Upper lobe of left lung (tissue), 6 donors: ENCODE measurements at regions not wholly inside any gene's neighbourhood (a gene's known extent, or its start where the extent isn't known, plus 50 kb on each side); places are given as distances from the start of the nearest gene placed in this dataset.

Experiments used
- ATAC-seq, 2 donors: fragments of 200-7000 bp; cut with Tn5 transposase; one replicate each; pipeline ENCODE4 v1.9.1; 2022; ENCODE audit warnings: mild to moderate bottlenecking in 2 of 2, moderate library complexity in 2 of 2; ENCODE audit not compliant: low FRiP score in 2 of 2
- DNase-seq, 2 donors: peaks; one replicate each; pipeline ENCODE4 v3.0.0-alpha.2; 2019 to 2020
- H3K27ac ChIP-seq, 4 donors: fragments of 200-600 bp; sonication (generic); one replicate each; pipeline ENCODE4 v1.5.1; 2016 to 2019
- H3K27me3 ChIP-seq, 4 donors: fragments of 200-600 bp; sonication (generic); one replicate each; pipeline ENCODE4 v1.5.1; 2017 to 2019
- H3K36me3 ChIP-seq, 4 donors: fragments of 200-600 bp; sonication (generic); one replicate each; pipeline ENCODE4 v1.5.1; 2016 to 2019
- H3K4me1 ChIP-seq, 4 donors: fragments of 200-600 bp; sonication (generic); one replicate each; pipeline ENCODE4 v1.5.1; 2018 to 2019
- H3K4me3 ChIP-seq, 4 donors: fragments of 200-600 bp; sonication (generic); one replicate each; pipeline ENCODE4 v1.5.1; 2017 to 2019; ENCODE audit warnings: mild to moderate bottlenecking in 2 of 4, moderate library complexity in 1 of 4
- H3K9me3 ChIP-seq, 4 donors: fragments of 200-600 bp; sonication (generic); one replicate each; pipeline ENCODE4 v1.5.1; 2018 to 2019
- CTCF ChIP-seq, 6 experiments: fragments of 450-650 bp in 4 of 6; fragments of 200-600 bp in 2 of 6; sonication (generic) in 2 of 6; IDR thresholded peaks; one replicate each; pipeline ENCODE4 v1.5.1; 2016 to 2019; ENCODE audit warnings: antibody characterized with exemption in 6 of 6
- EP300 ChIP-seq, 4 donors: sonication (generic); formaldehyde crosslinking; IDR thresholded peaks; one replicate each; pipeline ENCODE4 v1.5.1; 2017; ENCODE audit warnings: antibody characterized with exemption in 4 of 4, control low read depth in 2 of 4
- POLR2A ChIP-seq, 4 donors: fragments of 450-650 bp; IDR thresholded peaks; one replicate each; pipeline ENCODE4 v1.5.1; 2016 to 2017; ENCODE audit warnings: antibody characterized with exemption in 4 of 4, mild to moderate bottlenecking in 2 of 4
- POLR2AphosphoS5 ChIP-seq, 2 donors: sonication (generic); formaldehyde crosslinking; IDR thresholded peaks; one replicate each; pipeline ENCODE4 v1.5.1; 2017; ENCODE audit warnings: antibody characterized with exemption in 2 of 2
- WGBS, 2 donors: methylation state at CpG; one replicate each; pipeline ENCODE4 v1.1.5; 2017 to 2018; 5-methylcytosine and 5-hydroxymethylcytosine counted together
- donor health status: DM: no; HTN: no; CAD: no; lungs with moderate emphysema.
- donor health status: DM: no; HTN: yes; CAD: no; lungs with severe emphysema.

DNA sequence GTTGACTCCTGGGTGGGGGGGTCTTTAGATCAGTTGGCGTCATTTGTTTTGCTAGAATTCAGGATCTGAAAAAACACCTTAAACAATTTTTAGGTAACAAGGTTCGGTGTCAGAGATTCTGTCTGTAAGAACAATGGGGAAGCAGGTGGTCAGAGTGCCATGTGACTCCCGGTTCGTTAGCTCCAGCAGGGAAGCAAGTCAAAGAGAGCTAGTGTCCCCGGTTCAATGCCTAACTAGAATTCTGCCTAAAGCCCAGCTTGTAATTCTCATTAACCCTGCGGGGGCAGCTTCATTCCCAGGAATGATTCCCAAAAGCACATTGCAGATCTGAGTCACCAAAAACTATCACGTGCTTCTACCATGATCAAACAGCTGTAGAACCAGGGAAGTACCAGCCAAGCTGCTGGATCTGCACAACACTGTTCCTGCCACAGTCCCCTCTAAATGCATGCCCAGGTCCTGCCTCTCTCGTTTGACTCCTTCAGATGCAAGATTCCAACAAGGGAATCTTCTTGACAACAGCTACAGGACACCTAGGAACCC, 664.3 kb upstream of the CELF2 start:
- WGBS, 2 donors: 83 to 88% methylated on average over 7 to 8 of the region's 8 CpGs
- DNase-seq (no peak), ATAC-seq (no peak)

DNA sequence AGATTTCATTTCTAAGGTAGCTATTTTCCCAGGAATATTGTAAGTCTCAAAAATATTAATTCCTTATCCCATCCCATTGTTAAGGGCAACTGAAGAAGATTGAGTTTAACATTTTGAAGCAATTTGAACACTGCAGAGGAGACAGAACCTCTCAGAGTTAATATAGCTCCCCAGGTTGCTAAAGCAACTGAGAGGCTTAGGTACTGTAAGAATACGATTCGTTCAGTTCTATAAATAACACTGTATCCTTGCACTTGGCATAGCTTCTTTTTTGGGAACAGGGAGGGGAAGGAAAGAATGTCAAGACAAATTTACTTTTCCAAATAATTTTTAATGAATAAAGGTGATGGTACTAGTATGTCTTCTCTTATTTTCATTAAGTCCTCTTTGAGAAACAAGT, 658.4 kb upstream of the CELF2 start:
- Histone ChIP-seq H3K4me1 (no peaks in the 10 kb centered on the region), H3K9me3 (no peaks in the 10 kb centered on the region), H3K36me3 (no peaks in the 10 kb centered on the region), H3K4me3 (no peak overlapping the region), H3K27ac (no peak overlapping the region), H3K27me3 (no peaks in the 10 kb centered on the region)
- WGBS, 2 donors: 48 to 61% methylated on average over 2 of the region's 2 CpGs
- TF ChIP-seq POLR2A (IDR thresholded peaks at IDR 0.05): no peak
- TF ChIP-seq EP300 (IDR thresholded peaks at IDR 0.05): no peak
- no peak for TF ChIP-seq CTCF (IDR thresholded peaks at IDR 0.05)
- no peak for TF ChIP-seq POLR2AphosphoS5 (IDR thresholded peaks at IDR 0.05)
- ATAC-seq (no peak), DNase-seq (no peak)

More for the DNA sequence above, 664.3 kb upstream of the CELF2 start:
- Histone ChIP-seq H3K9me3 (no peaks in the 10 kb centered on the region), H3K4me1 (no peaks in the 10 kb centered on the region), H3K4me3 (no peak overlapping the region), H3K36me3 (no peaks in the 10 kb centered on the region), H3K27me3 (no peaks in the 10 kb centered on the region), H3K27ac (no peak overlapping the region)
- TF ChIP-seq EP300 (IDR thresholded peaks at IDR 0.05) (no peak), POLR2AphosphoS5 (IDR thresholded peaks at IDR 0.05) (no peak), POLR2A (IDR thresholded peaks at IDR 0.05) (no peak), CTCF (IDR thresholded peaks at IDR 0.05) (no peak)

DNA sequence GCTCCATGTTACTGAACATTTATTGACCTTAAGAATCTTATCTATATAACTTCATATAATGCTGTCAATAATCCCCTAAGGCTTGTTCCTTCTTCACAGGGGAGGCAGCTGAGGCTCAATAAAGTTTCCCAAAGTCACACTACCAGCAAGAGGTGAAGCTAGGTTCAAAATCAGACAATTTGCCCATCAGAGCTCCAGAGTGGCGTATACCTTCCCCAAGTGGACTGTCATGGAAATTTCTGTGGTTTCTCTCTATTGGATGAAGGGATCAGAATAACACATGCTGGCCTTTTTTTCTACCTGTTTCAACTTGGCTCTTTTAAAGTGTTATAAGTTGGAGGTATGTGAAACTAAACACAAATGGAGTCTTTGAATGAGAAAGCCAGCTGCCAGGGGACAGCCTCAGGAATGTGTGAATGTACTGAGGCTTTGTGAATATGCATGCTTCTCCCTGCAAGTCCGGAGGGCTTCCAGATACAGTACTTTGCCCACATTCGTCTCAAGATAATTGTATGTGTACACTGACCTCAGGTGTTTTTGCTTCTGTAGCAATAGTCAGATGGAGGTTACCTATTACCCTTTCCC, 656.3 kb upstream of the CELF2 start:
- DNase-seq (no peak), ATAC-seq (no peak)
- Histone ChIP-seq H3K27me3 (no peaks in the 10 kb centered on the region), H3K4me3 (no peak overlapping the region), H3K36me3 (no peaks in the 10 kb centered on the region), H3K27ac (no peak overlapping the region), H3K4me1 (no peaks in the 10 kb centered on the region), H3K9me3 (no peaks in the 10 kb centered on the region)
- 57 to 66% methylated on average over 3 of the region's 3 CpGs for WGBS, 2 donors
- TF ChIP-seq POLR2AphosphoS5 (IDR thresholded peaks at IDR 0.05): no peak
- TF ChIP-seq EP300 (IDR thresholded peaks at IDR 0.05): no peak
- TF ChIP-seq CTCF (IDR thresholded peaks at IDR 0.05): no peak
- TF ChIP-seq POLR2A (IDR thresholded peaks at IDR 0.05): no peak

DNA sequence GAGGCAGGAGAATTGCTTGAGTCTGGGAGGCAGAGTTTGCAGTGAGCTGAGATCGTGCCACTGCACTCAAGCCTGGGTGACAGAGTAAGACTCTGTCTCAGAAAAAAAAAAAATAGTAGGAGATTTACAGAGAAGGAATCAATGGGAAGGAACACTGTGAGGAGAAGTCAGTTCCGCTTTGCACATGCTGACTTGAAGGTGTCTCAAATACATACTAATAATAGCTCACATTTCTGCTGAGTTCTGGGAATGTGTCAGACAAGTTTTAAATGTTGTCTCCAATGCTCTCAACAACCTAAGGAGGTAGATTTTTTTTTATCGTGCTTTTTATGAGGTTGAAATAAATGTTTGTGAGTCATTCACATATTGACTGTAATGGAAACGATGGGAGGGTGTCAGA, 654.9 kb upstream of the CELF2 start:
- Histone ChIP-seq H3K9me3 (no peaks in the 10 kb centered on the region), H3K4me1 (peaks cover 0 to 3% (median 0%) of the 10 kb centered on the region in 4 donors), H3K27ac (no peak overlapping the region), H3K36me3 (no peaks in the 10 kb centered on the region), H3K4me3 (no peak overlapping the region), H3K27me3 (no peaks in the 10 kb centered on the region)
- 81 to 89% methylated on average over 4 of the region's 4 CpGs for WGBS, 2 donors
- no peak for TF ChIP-seq POLR2A (IDR thresholded peaks at IDR 0.05)
- no peak for TF ChIP-seq POLR2AphosphoS5 (IDR thresholded peaks at IDR 0.05)
- no peak for TF ChIP-seq EP300 (IDR thresholded peaks at IDR 0.05)
- TF ChIP-seq CTCF (IDR thresholded peaks at IDR 0.05): no peak
- DNase-seq (no peak), ATAC-seq (no peak)

DNA sequence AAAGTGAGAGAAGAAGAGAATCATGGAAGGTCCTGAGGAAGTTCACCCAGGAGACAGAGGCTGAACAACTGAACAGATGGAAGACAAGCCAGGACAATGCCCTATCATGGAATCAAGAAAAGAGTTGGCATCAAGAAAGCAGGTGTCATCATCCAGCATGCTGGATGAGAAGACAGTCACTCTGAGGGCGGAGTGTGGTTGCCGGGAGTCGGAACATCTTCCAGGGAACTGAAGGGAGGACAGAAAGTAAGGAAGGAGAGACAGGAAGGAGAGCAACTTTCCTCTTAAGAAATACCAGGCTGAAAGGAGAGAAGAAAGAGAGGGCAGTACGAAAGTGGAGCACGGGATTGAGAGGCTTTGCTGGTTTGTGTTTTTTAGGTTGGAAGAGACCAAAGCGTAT, 654.5 kb upstream of the CELF2 start:
- 88 to 92% methylated on average over 6 of the region's 6 CpGs for WGBS, 2 donors
- TF ChIP-seq EP300 (IDR thresholded peaks at IDR 0.05) (no peak), CTCF (IDR thresholded peaks at IDR 0.05) (no peak), POLR2A (IDR thresholded peaks at IDR 0.05) (no peak), POLR2AphosphoS5 (IDR thresholded peaks at IDR 0.05) (no peak)
- H3K4me1 ChIP-seq: peaks cover 0 to 3% (median 0%) of the 10 kb centered on the region in 4 donors

More for the DNA sequence above, 654.5 kb upstream of the CELF2 start:
- Histone ChIP-seq H3K9me3 (no peaks in the 10 kb centered on the region), H3K27me3 (no peaks in the 10 kb centered on the region), H3K27ac (no peak overlapping the region), H3K36me3 (no peaks in the 10 kb centered on the region), H3K4me3 (no peak overlapping the region)
- DNase-seq: no peak
- no peak for ATAC-seq
